ENCODE measurements at regions not wholly inside any gene's neighbourhood (a gene's known extent, or its start where the extent isn't known, plus 50 kb on each side); places are given as distances from the start of the nearest gene placed in this dataset.

- TF ChIP-seq CTCF (IDR thresholded peaks at IDR 0.05), result no peak
- ATAC-seq (ENCODE audit: low FRiP score) (no peak), DNase-seq (ENCODE audit: low spot score) (no peak)
Observed at GRCh38 chr10:89921403-89921802, 220.0 kb downstream of the KIF20B start.

GRCh38 chr10:89923661-89924060 is 222.3 kb downstream of the KIF20B start:
- no peak for ATAC-seq (ENCODE audit: low FRiP score)

GRCh38 chr10:89924261-89924660 is 222.9 kb downstream of the KIF20B start:
- no peak for ATAC-seq (ENCODE audit: low FRiP score)
- TF ChIP-seq CTCF (IDR thresholded peaks at IDR 0.05), result no peak
- DNase-seq (ENCODE audit: low spot score), result no peak

More at GRCh38 chr10:89923661-89924060, 222.3 kb downstream of the KIF20B start:
- no peak for TF ChIP-seq CTCF (IDR thresholded peaks at IDR 0.05)
- no peak for DNase-seq (ENCODE audit: low spot score)

GRCh38 chr10:89926736-89927135 is 225.3 kb downstream of the KIF20B start:
- no peak for TF ChIP-seq CTCF (IDR thresholded peaks at IDR 0.05)
- ATAC-seq (ENCODE audit: low FRiP score), result no peak
- no peak for DNase-seq (ENCODE audit: low spot score)

- no peak for TF ChIP-seq CTCF (IDR thresholded peaks at IDR 0.05)
- no peak for DNase-seq (ENCODE audit: low spot score)
- no peak for ATAC-seq (ENCODE audit: low FRiP score)
Observed at GRCh38 chr10:89929282-89930026, 228.1 kb downstream of the KIF20B start.

- no peak for DNase-seq (ENCODE audit: low spot score)
- ATAC-seq (ENCODE audit: low FRiP score), result no peak
- TF ChIP-seq CTCF (IDR thresholded peaks at IDR 0.05), result no peak
Observed at GRCh38 chr10:89937494-89937893, 236.1 kb downstream of the KIF20B start.

GRCh38 chr10:89940076-89940475 is 238.7 kb downstream of the KIF20B start:
- no peak for TF ChIP-seq CTCF (IDR thresholded peaks at IDR 0.05)
- ATAC-seq (ENCODE audit: low FRiP score) (no peak), DNase-seq (ENCODE audit: low spot score) (no peak)

Data from omental fat pad (tissue), 3 donors.